ENCODE measurements at regions not wholly inside any gene's neighbourhood (a gene's known extent, or its start where the extent isn't known, plus 50 kb on each side); places are given as distances from the start of the nearest gene placed in this dataset.
A peak's percentile ranks its signal among the peaks of the same experiment; 100 is the strongest.
"Not testable (repeated sequence)": the region's sequence is repeated elsewhere in the genome, so short reads cannot be mapped to it uniquely, and the experiment has no call there.

DNA sequence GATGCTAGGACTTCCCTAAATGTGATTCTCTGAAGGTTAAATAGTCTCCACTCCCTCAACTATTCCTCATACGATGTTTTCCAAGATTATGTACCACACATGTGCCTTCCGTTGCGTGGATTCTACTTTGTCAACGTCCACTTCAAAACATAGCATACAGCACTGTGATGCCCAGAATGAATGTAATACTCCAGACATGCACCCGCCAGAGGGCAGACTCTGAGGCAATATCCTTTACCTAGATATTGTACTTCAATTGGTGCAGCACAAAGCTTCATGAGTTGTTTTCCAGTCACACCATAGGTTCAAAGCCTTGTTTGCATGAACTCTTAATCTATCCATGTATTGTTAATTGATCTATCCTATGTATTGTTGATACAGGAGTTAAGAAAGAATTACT is 201.0 kb upstream of the NABP1 start:
- no peak for DNase-seq

GRCh38 chr2:191478799-191479679 is 198.9 kb upstream of the NABP1 start:
- peak; percentile 56 for DNase-seq

DNA sequence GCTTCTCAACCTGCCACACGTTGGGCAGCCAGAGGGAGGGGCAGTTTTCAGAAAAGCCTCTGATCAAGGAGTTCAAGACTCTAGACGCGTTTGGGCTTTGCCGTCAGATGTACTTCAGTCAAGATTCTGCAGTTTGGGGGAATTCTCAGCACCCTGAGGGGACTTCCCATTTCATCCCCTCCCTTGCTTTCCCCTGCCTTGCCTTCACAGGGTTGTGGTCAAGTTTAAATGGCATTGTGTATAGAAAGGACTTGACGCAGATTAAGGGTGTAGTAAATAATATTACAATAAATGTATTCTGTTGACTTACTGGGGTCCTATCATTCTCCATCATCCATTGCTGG is 198.3 kb upstream of the NABP1 start:
- no peak for DNase-seq

GRCh38 chr2:191481305-191482070 is 196.4 kb upstream of the NABP1 start:
- DNase-seq, result no peak

- DNase-seq, result no peak
These were observed 194.8 kb upstream of the NABP1 start for GRCh38 chr2:191483117-191483516.

GRCh38 chr2:191486584-191487320 is 191.2 kb upstream of the NABP1 start:
- DNase-seq, result no peak

GRCh38 chr2:191488135-191488534 is 189.8 kb upstream of the NABP1 start:
- no peak for DNase-seq

DNA sequence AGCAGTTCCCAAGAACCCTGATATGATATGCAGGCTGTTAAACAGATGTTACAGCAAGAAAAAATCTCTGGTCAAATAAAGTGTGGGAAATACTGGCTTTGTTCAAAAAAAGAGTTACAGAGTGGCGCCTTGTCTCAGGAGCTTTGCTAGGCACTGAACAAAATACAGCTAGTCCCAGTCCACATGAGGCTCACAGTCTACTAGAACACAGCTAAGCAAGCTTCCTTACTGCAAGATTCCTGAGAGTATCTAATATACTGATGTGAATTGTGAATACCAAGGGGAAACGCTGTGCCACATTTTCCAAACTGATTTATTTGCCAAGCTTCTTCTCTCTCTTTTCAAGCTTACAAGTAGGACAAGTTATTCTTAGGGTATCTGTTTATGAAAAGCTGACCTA is 188.8 kb upstream of the NABP1 start:
- no peak for DNase-seq

DNA sequence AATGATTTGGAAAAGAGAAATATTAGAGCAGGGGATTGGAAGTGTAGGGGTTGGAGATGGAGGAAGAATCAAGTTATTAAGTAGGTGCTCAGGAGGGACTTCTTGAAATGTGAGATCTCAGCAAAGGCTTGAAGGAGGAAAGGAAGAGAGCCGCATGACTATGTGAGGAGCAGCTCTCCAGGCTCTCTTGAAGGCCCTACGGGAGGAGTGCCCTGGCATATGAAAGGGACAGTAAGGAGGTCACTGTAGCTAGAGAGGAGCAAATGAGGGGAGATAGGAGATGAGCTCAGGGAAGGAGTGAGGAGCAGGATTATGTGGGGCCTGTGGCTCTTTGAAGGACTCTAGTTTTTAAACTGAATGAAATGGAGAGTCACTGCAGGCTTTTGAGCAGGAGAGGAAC is 181.1 kb upstream of the NABP1 start:
- DNase-seq, result no peak

DNA sequence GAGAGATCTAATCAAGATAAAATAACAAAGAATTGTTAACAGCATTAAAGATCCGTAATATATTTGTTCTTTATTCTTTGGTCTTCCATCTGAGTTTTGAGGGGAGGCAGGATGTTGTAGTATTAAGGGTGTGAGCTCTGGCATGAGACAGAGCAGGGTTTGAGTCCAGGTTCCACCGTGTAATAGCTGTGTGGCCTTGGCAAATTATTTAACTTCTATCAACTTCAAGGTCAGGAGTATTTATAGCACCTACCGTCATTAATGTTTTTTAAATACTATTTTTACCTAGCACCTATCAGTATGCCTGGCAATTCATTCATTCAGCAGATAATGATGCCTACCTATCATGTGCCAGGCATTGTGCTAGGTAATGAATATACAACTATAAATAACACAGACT is 180.1 kb upstream of the NABP1 start:
- DNase-seq, result no peak

GRCh38 chr2:191499050-191499449 is 178.9 kb upstream of the NABP1 start:
- DNase-seq, result no peak

DNA sequence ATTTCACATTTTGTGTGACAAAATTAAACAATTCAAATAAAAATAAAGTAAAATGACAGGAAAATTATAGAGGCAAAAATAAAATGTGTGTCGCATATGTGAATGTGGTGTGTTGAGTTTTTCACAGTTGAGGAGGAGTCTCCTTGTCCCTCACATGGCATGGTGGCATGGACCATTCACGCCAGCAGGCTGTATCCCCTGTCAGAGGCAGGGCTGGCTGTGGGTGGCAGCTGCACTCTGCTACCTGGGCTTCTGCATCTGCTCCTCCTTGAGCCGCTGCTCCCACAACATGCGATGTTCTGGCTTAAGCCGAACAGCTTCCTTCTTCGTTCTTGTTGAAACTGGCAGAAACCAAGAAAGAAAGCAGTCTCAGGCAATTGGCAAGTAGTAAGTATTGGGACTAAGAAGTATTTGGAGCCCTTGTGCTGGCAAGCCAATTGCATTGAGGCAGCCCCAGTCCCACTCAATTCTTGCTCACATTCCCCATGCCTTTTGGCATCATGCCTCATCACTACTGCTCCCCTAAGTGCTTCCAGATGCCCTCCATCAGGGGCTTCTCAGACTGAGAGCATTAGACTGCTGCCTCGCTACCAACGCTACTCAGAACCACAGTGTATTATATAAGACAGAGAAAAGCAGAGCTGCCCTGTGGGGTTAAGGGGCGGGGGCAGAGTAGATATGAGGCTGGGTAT is 177.9 kb upstream of the NABP1 start:
- DNase-seq, result no peak

DNA sequence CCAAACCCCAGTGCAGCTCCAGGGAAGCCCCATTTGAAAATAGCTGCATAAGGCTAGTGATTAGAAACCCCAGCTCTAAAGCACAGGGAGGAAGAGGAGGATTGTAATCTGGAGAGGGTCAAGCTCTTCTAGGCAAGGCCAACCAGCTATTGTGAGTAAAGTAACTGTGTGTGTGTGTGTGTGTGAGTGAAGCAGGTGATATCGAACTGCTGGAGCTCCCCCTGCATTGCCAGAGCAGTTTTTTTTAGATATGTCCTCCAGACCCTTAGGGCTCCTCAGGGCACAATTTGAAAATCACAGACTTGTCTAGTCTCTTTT is 177.4 kb upstream of the NABP1 start:
- DNase-seq, result no peak

DNA sequence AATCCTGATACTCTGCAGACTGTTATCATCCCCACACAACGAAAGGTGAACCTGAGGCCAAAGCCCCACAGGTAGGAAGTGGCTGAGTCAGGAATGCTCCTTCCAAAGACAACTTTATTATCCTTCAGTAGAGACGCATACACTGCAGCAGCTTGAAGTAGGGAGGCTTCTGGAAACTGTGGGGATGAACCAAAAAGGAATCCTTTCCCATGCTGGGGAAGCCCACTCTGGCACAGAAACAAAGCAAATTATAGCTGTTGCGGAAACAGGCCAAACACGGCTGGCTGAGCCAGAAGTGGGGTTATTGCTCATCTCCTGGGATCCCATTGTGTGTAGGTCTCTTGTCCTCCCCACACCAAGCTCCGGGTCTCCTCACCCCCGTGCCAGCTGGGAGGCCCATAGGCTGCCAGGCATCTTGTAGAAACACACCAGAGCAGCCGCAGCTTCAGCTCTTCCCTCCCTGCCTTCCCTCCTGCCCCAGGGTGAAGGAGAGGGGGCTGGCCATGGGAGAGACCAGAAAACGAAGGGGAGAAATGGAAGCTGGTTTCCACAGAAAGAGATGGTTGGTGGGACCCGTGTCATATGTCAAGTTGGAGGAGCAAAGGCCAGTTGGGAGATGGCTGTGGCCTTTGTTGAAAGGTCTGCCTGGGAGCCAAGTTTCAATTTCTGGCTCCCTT is 176.9 kb upstream of the NABP1 start:
- no peak for DNase-seq

DNA sequence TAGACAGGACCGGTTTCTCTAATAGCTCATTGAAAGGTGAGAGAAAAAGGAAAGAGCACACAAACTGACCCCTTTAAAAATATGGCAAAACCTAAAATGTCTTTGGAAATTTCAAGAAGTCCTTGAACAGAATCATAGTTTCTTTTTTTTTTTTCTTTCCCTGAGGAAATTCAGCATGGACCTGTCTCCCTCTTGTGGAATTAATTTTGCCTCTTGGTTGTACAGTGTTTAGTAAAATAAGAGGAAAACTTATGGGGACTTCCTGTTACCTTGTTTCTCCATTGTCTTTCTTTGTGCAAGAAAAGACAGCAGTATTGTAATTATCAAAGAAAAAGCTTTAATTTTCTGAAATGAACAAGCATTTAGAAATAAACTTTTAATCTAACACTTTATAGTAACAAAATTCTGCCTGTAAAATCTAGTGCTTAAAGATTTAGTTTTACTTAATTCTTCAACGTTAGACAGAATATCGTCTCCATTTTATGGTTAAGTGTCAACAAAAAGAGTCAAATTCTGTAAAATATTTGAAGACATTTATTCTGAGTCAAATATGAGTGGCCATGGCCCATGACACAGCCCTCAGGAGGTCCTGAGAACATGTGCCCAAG is 176.3 kb upstream of the NABP1 start:
- DNase-seq, result no peak

DNA sequence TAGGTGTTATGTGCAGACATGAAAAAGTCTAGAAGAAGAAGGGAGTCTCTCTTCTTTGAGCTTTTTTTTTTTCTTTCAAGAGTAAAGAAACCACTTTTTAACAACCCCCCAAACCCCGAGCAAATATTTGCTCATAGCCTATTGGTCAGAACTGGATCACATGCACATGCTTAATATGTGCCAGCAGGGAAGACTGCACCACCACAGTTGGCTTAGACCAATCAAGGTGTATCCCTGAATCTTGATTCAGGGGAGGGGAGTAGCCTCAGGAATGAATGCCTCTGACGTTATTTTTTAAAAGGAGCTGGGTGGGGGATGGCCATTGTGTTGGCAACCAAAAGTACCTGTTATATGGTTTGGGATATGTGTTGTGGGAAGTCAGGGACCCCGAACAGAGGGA is 171.4 kb upstream of the NABP1 start:
- DNase-seq, result no peak

- not testable (repeated sequence) for DNase-seq
These were observed 170.6 kb upstream of the NABP1 start for GRCh38 chr2:191507252-191507853.

GRCh38 chr2:191508738-191509137 is 169.2 kb upstream of the NABP1 start:
- no peak for DNase-seq

GRCh38 chr2:191512216-191512835 is 165.6 kb upstream of the NABP1 start:
- DNase-seq, result no peak

DNA sequence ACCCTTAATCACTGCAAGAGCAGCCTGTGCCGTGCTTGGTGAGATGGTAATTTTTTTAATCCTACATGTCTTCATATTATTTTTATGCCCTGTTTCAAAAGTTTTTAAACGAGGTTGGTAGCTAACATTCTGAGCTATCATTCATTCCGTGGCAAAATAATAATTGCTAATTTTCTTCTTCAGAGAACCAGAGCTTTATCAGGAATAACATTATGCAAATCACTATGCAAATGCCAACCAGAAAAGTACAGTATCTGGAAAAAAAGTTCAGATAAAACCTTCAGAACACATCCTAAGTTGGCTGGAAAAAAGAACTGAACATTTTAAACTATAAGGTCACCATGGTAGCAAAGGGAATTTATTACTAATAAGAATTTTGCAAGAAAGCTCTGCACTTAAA is 165.1 kb upstream of the NABP1 start:
- DNase-seq, result no peak

- no peak for DNase-seq
These were observed 163.3 kb upstream of the NABP1 start for GRCh38 chr2:191514613-191515012.
